ENCODE measurements at regions not wholly inside any gene's neighbourhood (a gene's known extent, or its start where the extent isn't known, plus 50 kb on each side); places are given as distances from the start of the nearest gene placed in this dataset.

DNA sequence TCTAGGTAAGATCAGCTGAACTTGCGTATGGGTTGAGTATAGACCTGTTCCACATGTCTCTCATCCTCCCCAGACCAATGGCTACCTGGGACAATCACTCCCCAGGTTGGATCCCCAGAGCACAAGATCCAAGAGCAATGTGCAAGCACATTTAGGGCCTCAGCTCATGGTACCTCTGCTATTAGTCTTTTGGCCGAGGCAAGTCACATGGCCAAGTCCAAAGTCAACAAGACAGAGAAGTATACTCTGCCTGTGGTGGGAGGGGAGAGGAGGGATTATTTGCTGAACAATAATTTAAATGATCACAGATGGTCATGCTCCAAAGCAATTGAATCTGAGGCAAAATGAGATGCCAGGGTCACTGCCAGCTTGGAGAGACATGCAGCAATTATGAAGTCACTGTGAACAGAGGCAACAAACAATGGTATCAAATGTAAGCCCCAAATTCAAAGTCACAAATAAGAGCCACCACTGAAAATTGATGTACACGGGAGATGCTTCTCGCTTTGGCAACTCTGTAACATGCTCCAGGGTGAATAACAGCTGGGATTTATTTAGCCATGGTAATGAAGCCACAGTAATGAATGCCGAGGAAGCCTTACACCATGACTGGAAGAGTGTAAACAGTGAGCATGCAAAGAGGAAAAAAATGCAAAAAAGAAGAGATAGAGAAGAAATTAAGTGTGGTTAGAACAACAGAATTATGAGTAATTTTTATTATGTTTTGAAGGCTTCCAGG is 149.1 kb downstream of the ZNF281 start:
- TF ChIP-seq, protein P1, sequence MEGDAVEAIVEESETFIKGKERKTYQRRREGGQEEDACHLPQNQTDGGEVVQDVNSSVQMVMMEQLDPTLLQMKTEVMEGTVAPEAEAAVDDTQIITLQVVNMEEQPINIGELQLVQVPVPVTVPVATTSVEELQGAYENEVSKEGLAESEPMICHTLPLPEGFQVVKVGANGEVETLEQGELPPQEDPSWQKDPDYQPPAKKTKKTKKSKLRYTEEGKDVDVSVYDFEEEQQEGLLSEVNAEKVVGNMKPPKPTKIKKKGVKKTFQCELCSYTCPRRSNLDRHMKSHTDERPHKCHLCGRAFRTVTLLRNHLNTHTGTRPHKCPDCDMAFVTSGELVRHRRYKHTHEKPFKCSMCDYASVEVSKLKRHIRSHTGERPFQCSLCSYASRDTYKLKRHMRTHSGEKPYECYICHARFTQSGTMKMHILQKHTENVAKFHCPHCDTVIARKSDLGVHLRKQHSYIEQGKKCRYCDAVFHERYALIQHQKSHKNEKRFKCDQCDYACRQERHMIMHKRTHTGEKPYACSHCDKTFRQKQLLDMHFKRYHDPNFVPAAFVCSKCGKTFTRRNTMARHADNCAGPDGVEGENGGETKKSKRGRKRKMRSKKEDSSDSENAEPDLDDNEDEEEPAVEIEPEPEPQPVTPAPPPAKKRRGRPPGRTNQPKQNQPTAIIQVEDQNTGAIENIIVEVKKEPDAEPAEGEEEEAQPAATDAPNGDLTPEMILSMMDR (conservative IDR thresholded peaks at IDR 0.05; ENCODE audit: low read length): no peak
- TF ChIP-seq EZH2phosphoT487 (IDR thresholded peaks at IDR 0.05; ENCODE audit: borderline replicate concordance, low read depth, low read length): no peak
